ENCODE measurements at regions not wholly inside any gene's neighbourhood (a gene's known extent, or its start where the extent isn't known, plus 50 kb on each side); places are given as distances from the start of the nearest gene placed in this dataset.

DNA sequence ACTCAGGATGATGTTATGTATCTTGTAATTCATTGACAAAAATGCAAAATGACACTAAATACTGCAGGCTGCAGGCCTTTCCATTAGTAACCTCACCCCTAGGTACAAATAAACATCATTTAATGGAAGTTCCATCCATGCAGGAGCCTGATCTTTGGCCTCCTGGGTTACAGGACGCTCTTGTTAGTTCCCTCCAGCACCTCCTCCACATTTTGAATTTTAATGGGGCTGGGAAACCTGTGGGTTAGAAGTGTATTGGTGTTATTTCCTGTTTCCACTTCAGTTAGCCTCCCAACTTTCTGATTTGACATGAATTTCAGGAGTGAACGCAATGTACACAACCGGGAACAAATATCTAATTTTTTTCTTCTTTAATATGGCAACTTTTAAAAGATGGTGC is 237.1 kb upstream of the ARGLU1 start:
- Histone ChIP-seq H3K9me3 (ENCODE audit: control insufficient read depth in 1 of 2, insufficient read depth in 1 of 2, low read depth in 1 of 2, low read length in 2 of 2) (no peaks in the 10 kb centered on the region), H3K4me1 (ENCODE audit: control insufficient read depth in 1 of 2, insufficient read depth in 2 of 2, low read length in 2 of 2) (no peaks in the 10 kb centered on the region), H3K9ac (ENCODE audit: low read length) (no peak overlapping the region), H3K36me3 (ENCODE audit: control insufficient read depth in 1 of 2, insufficient read depth in 2 of 2, low read length in 2 of 2) (no peaks in the 10 kb centered on the region), H3K9me2 (ENCODE audit: insufficient read depth) (no peaks in the 10 kb centered on the region), H4K20me1 (ENCODE audit: insufficient read depth) (no peaks in the 10 kb centered on the region), H3K4me3 (replicated peaks in 1 of 2; ENCODE audit: low read depth in 1 of 2, low read length in 2 of 2) (no peak overlapping the region), H3K4me2 (ENCODE audit: low read length) (no peak overlapping the region), H3K27ac (ENCODE audit: low read depth, low read length) (no peak overlapping the region), H3K27me3 (ENCODE audit: insufficient read depth, low read length) (peaks cover 19% of the 10 kb centered on the region), H3K79me2 (ENCODE audit: insufficient read depth, low read length) (no peaks in the 10 kb centered on the region), H2AFZ (ENCODE audit: low read depth, low read length, poor library complexity, severe bottlenecking) (no peak overlapping the region)
- RAD21 ChIA-PET (ENCODE audit: low non-redundant PET in 1 of 2, low total read pairs in 2 of 2, uncharacterized antibody in 2 of 2, unreplicated experiment in 2 of 2): no interaction called here
- intact Hi-C loops (cut with micrococcal nuclease): no loop called here
- no peak for TF ChIP-seq EZH2phosphoT487 (IDR thresholded peaks at IDR 0.05; ENCODE audit: borderline replicate concordance)
- TF ChIP-seq ZNF274 (IDR thresholded peaks at IDR 0.05; ENCODE audit: low read depth, low read length): no peak
- no peak for ATAC-seq
- POLR2A ChIA-PET: no interaction called here
- BruUV-seq (replicated peaks): no TSS peak
- CTCF ChIA-PET: no interaction called here
- DNase-seq (ENCODE audit: low read depth, low spot score): no peak

DNA sequence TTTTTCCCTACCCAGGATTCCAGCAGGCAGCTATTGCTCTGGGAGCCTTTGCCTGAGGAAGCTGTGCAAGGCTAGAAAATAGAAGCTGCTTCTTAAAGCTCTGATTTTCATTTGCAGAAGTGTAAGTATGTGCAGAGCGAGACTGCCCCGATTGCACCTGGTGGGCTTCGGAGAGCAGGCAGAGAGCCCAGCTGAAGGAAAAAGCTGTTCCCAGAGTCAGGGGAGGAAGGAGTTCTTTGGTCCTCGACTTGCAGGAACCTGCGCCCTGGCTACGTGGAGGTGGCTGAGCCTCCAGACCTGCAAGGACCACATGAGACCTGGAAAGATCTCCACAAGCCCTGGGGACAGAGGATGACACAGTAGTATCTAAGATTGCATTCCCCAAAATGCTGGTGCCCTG is 235.0 kb upstream of the ARGLU1 start:
- no peak overlapping the region for H2AFZ ChIP-seq (ENCODE audit: low read depth, low read length, poor library complexity, severe bottlenecking)
- H3K36me3 ChIP-seq (ENCODE audit: control insufficient read depth in 1 of 2, insufficient read depth in 2 of 2, low read length in 2 of 2): no peaks in the 10 kb centered on the region
- no peaks in the 10 kb centered on the region for H3K4me1 ChIP-seq (ENCODE audit: control insufficient read depth in 1 of 2, insufficient read depth in 2 of 2, low read length in 2 of 2)
- CTCF ChIA-PET: no interaction called here
- H3K9me2 ChIP-seq (ENCODE audit: insufficient read depth): no peaks in the 10 kb centered on the region
- no peaks in the 10 kb centered on the region for H3K79me2 ChIP-seq (ENCODE audit: insufficient read depth, low read length)
- ATAC-seq (no peak), DNase-seq (ENCODE audit: low read depth, low spot score) (no peak)
- TF ChIP-seq POLR2A (IDR thresholded peaks at IDR 0.05; ENCODE audit: borderline replicate concordance, extremely low read depth, insufficient read depth, insufficient read length) (no peak), EZH2 (IDR thresholded peaks at IDR 0.05) (no peak), CEBPB (IDR thresholded peaks at IDR 0.05; ENCODE audit: low read depth) (no peak), FOSL1 (IDR thresholded peaks at IDR 0.05; ENCODE audit: low read depth) (no peak), SRF (IDR thresholded peaks at IDR 0.05; ENCODE audit: low read depth) (no peak), ELF1 (IDR thresholded peaks at IDR 0.05; ENCODE audit: borderline replicate concordance, low read depth) (no peak), EZH2phosphoT487 (IDR thresholded peaks at IDR 0.05; ENCODE audit: borderline replicate concordance) (no peak)
- TF ChIP-seq, protein P1, sequence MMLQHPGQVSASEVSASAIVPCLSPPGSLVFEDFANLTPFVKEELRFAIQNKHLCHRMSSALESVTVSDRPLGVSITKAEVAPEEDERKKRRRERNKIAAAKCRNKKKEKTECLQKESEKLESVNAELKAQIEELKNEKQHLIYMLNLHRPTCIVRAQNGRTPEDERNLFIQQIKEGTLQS (IDR thresholded peaks at IDR 0.05): no peak
- TF ChIP-seq, protein P2, sequence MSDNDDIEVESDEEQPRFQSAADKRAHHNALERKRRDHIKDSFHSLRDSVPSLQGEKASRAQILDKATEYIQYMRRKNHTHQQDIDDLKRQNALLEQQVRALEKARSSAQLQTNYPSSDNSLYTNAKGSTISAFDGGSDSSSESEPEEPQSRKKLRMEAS (IDR thresholded peaks at IDR 0.05): no peak
- TF ChIP-seq, protein P3, sequence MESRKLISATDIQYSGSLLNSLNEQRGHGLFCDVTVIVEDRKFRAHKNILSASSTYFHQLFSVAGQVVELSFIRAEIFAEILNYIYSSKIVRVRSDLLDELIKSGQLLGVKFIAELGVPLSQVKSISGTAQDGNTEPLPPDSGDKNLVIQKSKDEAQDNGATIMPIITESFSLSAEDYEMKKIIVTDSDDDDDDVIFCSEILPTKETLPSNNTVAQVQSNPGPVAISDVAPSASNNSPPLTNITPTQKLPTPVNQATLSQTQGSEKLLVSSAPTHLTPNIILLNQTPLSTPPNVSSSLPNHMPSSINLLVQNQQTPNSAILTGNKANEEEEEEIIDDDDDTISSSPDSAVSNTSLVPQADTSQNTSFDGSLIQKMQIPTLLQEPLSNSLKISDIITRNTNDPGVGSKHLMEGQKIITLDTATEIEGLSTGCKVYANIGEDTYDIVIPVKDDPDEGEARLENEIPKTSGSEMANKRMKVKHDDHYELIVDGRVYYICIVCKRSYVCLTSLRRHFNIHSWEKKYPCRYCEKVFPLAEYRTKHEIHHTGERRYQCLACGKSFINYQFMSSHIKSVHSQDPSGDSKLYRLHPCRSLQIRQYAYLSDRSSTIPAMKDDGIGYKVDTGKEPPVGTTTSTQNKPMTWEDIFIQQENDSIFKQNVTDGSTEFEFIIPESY (IDR thresholded peaks at IDR 0.05; ENCODE audit: extremely low read depth, insufficient replicate concordance, low read length): no peak
- POLR2A ChIA-PET: no interaction called here
- H3K9me3 ChIP-seq (ENCODE audit: control insufficient read depth in 1 of 2, insufficient read depth in 1 of 2, low read depth in 1 of 2, low read length in 2 of 2): no peaks in the 10 kb centered on the region
- no peaks in the 10 kb centered on the region for H4K20me1 ChIP-seq (ENCODE audit: insufficient read depth)
- no peak overlapping the region for H3K4me3 ChIP-seq (replicated peaks in 1 of 2; ENCODE audit: low read depth in 1 of 2, low read length in 2 of 2)
- no peak overlapping the region for H3K4me2 ChIP-seq (ENCODE audit: low read length)
- RAD21 ChIA-PET (ENCODE audit: low non-redundant PET in 1 of 2, low total read pairs in 2 of 2, uncharacterized antibody in 2 of 2, unreplicated experiment in 2 of 2): no interaction called here
- intact Hi-C loops (cut with micrococcal nuclease): no loop called here
- H3K27ac ChIP-seq (ENCODE audit: low read depth, low read length): no peak overlapping the region
- no peak overlapping the region for H3K9ac ChIP-seq (ENCODE audit: low read length)
- no TSS peak for BruUV-seq (replicated peaks)
- H3K27me3 ChIP-seq (ENCODE audit: insufficient read depth, low read length): peaks cover 19% of the 10 kb centered on the region
